Middle frontal gyrus (tissue), 1 donor: ENCODE measurements at regions not wholly inside any gene's neighbourhood (a gene's known extent, or its start where the extent isn't known, plus 50 kb on each side); places are given as distances from the start of the nearest gene placed in this dataset.

Experiments
- DNase-seq: peaks from one replicate; pipeline ENCODE4 v3.0.0-alpha.2; 2015; ENCODE audit warnings: low spot score; ENCODE audit errors: extremely low spot score

DNA sequence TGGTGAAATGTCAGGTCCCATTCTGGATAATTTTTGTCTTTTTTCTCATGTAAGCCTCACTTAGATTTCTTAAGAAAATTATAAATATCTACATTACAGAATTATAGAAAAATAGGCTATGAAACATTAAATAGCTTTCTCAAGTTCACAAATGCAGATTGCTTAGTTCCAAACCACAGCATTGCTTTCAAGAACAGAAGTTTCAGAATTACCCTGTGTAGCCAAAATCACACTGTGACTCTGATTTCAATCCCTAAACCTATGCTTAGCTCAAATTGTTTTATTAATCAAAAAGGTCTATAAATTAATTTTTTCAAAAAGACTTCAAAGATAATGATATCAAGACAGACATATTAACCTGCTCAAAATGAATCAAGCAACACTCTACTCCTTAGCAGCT, 881.2 kb upstream of the PCDH20 start:
- DNase-seq: no peak

DNA sequence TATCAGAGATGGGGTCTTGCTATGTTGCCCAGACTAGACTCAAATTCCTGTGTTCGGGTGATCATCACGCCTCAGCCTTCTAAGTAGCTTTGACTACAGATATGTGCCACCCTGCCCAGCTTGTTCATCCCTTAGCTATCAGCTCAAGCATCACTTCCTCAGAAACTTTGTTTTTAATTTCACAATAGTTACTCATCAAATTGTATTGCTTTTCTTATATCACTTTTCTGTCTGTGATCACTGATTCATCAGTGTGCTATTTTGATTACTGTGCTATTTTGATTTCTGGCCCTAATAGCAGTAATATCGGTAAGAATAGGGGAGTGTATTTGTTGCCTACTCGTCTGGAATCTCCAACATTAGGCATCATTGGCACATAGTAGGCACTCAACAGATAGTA, 878.6 kb upstream of the PCDH20 start:
- no peak for DNase-seq

GRCh38 chr13:62292714-62293480, 877.2 kb upstream of the PCDH20 start:
- DNase-seq: no peak

DNA sequence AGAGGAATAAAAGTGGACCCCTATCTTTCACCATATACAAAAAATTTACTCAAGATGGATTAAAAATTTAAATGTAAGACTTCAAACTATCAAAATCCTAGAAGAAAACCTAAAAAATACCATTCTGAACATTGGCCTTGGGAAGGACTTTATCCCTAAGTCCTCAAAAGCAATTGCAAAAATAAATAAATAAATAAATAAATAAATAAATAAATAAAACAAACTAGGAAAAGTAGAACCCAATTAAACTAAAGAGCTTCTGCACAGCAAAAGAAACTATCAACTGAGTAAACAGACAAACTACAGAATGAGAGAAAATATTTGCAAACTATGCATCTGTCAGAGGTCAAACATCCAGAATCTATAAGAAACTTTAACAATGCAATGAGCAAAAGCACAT, 874.9 kb upstream of the PCDH20 start:
- no peak for DNase-seq

DNA sequence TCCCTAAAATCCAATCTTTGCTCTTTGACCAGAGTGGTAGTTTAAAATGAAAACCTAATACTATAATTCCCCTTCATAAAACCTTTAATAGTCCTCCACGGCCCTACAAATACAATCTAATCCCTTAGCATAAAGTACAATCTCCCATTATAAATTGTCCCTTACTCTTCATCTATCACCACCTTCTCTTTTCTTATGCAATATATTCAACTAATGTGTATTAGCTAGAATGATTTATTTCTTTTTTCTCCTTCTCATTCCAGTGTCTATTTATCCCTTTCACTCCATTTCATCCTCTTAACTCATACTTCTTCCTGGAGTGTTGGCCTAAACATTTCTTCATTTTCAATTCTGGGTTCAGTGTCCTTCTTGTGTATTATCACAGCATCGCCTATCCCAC, 872.1 kb upstream of the PCDH20 start:
- DNase-seq: no peak

GRCh38 chr13:62280590-62280989, 864.9 kb upstream of the PCDH20 start:
- DNase-seq: no peak

DNA sequence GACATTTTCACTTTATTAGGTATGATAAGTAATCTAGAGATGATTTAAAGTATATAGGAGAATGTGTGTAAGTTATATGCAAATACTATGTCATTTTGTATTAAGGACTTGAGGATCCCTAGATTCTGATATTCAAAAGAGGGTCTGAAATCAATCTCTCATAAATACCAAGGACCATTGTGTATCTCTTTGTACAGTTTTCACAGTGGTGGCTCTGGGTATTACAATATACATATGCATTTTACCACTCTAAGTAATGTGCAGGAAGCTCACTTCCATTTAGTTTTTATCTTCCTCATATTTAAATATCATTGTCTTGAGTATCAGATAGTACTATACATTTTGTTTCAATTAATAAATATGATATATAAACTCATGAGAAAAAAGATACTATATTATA, 862.6 kb upstream of the PCDH20 start:
- DNase-seq: no peak

DNA sequence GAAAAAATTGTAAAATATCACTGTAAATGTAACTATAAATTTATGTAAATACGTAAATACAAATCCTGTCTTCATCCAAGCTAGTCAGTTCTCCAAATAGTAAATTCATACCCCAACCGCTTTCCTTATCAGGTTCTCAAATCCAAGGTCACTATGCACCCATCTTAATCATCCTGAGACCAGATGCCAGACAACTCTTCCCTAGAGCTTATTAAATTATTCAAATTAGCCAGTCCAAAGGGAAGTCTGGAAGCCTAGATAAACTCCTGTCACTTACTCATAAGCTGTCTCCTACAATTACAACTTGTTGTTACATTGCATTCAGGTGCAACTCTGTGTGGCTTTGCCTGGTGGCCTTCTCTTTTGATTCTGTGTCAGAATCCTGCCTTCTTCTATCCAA, 836.1 kb upstream of the PCDH20 start:
- no peak for DNase-seq

DNA sequence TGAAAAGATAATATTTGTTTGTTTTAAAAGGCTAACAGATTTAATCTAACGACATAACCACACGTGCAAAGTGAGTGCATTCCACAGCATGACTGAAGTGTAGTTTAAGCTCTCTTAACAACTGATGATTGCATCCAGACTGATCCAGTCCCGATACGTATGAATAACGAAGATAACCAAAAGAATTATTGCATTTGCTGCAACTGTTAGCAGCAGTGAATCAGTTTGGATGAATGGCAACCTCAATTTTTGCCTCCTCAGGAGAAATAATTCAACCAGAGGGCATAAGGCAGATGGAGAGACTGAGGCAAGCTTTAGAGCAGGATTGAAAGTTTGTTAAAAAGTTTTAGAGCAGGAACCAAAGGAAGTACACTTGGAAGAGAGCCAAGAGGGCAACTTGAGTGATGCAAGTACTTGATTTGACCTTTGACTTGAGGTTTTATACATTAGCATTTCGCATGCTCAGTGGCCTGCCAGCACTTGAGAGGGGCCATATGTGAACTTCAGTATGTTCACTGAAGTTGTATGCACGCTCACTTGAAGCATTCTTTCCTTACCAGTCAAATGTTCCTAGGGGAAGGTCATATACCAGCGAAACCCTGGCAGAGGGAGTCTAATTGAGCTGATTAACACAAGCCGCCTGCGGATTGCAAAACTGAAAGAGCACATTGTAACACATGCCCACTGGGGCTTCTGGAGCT, 835.0 kb upstream of the PCDH20 start:
- DNase-seq: no peak

- no peak for DNase-seq
Measured at GRCh38 chr13:62246581-62246980, 830.9 kb upstream of the PCDH20 start.

GRCh38 chr13:62243106-62243505, 827.5 kb upstream of the PCDH20 start:
- no peak for DNase-seq

DNA sequence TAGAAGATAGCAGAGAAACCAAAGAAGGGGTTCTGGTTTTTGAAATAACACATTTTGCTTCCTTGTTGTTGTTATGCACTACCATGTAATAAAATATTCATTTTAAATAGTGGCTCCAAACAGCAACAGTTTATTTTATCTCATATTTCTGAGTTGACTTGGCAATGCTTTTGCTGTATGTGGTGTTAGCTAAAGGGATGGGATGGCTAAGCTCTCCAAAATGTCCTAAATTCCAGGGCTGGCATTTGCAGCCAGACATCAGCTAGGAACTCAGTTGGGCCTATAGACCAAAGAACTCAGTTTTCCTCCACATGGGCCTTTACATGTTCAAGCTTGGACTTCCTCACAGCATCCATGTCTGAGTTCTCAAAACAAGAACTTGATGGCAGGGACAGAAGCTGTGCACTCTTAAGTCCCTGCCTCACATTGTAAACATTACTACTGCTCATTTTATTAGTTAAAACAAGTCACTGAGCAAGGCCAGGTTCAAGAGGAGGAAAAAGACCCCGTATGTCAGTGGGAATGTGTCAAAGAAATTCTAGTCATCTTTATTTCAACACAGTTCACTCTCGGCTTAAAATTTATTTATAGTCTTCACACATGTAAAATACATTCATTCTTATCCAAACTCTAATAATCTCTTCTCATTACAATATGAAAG, 819.3 kb upstream of the PCDH20 start:
- no peak for DNase-seq

GRCh38 chr13:62210951-62211350, 795.3 kb upstream of the PCDH20 start:
- DNase-seq: no peak

DNA sequence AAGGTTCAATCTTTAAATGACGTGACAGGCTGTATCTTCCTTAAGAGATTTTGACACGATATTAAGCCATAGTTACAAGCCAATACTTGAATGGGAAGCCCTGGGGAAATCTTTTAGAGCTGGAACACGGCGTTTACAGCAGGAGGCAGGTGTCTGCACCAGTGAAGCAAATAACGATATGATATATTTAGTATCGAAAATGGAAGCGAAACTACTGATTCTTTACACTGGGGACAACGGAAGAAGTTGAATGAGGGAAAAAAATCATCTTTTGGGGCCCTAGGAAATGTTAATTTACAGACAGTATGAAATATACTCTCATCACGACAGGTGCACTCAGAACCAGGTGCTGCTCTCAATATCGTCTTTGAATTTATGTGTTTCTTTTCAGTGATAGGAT, 793.9 kb upstream of the PCDH20 start:
- no peak for DNase-seq

DNA sequence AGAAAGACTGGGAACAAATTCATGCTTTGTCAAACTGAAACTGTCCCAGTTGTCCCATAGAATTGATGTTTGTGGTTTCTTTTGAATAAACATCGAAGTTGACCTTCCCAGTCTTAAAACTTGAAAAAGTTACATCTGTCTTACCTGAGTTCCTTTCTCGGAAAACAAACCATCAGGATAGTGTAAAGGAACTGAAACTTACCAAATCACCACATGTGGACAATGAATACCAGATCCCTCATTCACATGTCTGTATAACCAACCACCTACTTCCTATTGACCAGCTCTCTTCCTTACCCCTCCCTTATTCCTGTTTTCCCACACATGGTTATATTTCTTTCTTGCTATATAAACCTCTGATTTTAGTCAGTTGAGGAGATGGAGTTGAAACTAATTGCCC, 791.7 kb upstream of the PCDH20 start:
- DNase-seq: no peak

DNA sequence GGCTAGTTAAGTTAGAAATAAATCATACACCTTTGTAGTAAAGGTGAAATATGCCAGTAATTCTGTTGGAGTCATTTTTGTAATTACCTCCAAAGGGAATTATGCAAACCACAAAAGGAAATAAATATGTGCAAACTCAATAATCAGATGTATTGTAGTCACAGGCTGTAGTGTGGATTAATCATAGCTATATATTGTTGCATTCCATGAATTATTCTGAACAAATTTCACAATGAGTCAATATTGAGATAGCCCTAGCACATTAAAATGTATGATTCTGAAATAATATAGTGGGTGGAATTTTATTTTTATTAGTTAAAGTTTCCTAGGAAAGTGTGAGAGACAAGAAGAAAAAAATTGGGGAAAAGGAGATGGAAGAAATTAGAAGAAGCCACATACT, 790.5 kb upstream of the PCDH20 start:
- no peak for DNase-seq

- DNase-seq: no peak
Measured at GRCh38 chr13:62205273-62205672, 789.6 kb upstream of the PCDH20 start.

- DNase-seq: no peak
Measured at GRCh38 chr13:62194371-62194770, 778.7 kb upstream of the PCDH20 start.

- DNase-seq: no peak
Measured at GRCh38 chr13:62193919-62194318, 778.3 kb upstream of the PCDH20 start.

- no peak for DNase-seq
Measured at GRCh38 chr13:62185631-62186255, 770.1 kb upstream of the PCDH20 start.

DNA sequence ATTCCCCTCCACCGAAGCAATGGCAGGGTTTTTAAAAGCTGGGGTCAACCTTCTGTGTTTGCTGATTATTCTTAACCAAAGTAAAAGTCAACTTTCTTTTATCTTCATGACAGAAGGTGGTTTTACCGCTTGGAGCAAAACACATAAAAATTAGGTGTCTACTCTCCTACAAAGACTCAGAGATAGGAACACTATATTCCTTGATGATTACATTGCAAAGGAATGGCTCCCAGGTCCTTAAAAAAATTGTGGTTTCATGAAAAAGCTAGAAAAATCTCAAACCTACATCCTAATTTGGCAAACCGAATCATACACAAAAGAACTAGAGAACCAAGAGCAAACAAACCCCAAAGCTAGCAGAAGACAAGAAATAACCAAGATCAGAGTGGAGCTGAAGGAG, 760.4 kb upstream of the PCDH20 start:
- no peak for DNase-seq

DNA sequence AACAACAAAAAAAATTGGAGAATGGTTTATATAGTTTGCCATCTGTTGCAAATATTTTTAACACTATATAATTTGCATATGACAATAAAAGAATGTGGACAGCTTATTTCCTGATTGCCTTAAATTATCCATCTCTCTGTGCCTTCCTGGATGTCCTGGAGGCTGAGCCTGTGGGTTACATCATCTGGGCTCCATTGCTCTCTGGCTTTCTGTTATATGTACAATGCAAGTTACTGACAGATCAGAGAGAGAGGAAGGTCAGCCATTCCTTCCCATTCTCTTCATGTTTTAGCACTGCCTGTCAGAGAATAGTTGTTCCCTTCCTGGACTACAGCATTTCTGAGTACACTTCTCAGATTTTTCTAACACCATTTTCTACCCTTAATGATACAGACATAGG, 758.3 kb upstream of the PCDH20 start:
- no peak for DNase-seq
